ENCODE measurements at regions not wholly inside any gene's neighbourhood (a gene's known extent, or its start where the extent isn't known, plus 50 kb on each side); places are given as distances from the start of the nearest gene placed in this dataset.
"Not testable (repeated sequence)": the region's sequence is repeated elsewhere in the genome, so short reads cannot be mapped to it uniquely, and the experiment has no call there.

- DNase-seq (no peak), ATAC-seq (no peak)
- intact Hi-C loops (cut with DNase I; ENCODE audit: low total_unique reads), result no loop called here
- no peak for TF ChIP-seq POLR2A (IDR thresholded peaks at IDR 0.05)
- TF ChIP-seq CTCF (IDR thresholded peaks at IDR 0.05 in 4 of 5, conservative IDR thresholded peaks at IDR 0.05 in 1 of 5), result no peak
- Histone ChIP-seq H3K9me3 (no peaks in the 10 kb centered on the region), H3K27me3 (no peaks in the 10 kb centered on the region), H3K27ac (no peak overlapping the region), H3K4me3 (no peak overlapping the region), H3K4me1 (no peaks in the 10 kb centered on the region), H3K36me3 (no peaks in the 10 kb centered on the region)
- in situ Hi-C loops (cut with MboI; ENCODE audit: low sequenced_read_pairs in 4 of 4), result no loop called here
Measured at GRCh38 chr20:53855733-53856132, 214.7 kb downstream of the BCAS1 start.

DNA sequence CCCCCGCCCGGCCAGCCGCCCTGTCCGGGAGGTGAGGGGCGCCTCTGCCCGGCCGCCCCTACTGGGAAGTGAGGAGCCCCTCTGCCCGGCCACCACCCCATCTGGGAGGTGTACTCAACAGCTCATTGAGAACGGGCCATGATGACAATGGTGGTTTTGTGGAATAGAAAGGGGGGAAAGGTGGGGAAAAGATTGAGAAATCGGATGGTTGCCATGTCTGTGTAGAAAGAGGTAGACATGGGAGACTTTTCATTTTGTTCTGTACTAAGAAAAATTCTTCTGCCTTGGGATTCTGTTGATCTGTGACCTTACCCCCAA, 215.8 kb downstream of the BCAS1 start:
- H3K27me3 ChIP-seq; DNase-seq; ATAC-seq; intact Hi-C loops (cut with DNase I; ENCODE audit: low total_unique reads); H3K4me1 ChIP-seq; H3K9me3 ChIP-seq; H3K4me3 ChIP-seq; H3K36me3 ChIP-seq; in situ Hi-C loops (cut with MboI; ENCODE audit: low sequenced_read_pairs in 4 of 4); H3K27ac ChIP-seq: not testable (repeated sequence)

- H3K27ac ChIP-seq, result no peak overlapping the region
- DNase-seq, result no peak
- intact Hi-C loops (cut with DNase I; ENCODE audit: low total_unique reads), result no loop called here
- no peaks in the 10 kb centered on the region for H3K36me3 ChIP-seq
- no peak overlapping the region for H3K4me3 ChIP-seq
- H3K27me3 ChIP-seq, result no peaks in the 10 kb centered on the region
- H3K4me1 ChIP-seq, result no peaks in the 10 kb centered on the region
- no peak for ATAC-seq
- in situ Hi-C loops (cut with MboI; ENCODE audit: low sequenced_read_pairs in 4 of 4), result no loop called here
- no peaks in the 10 kb centered on the region for H3K9me3 ChIP-seq
- TF ChIP-seq CTCF (IDR thresholded peaks at IDR 0.05 in 4 of 5, conservative IDR thresholded peaks at IDR 0.05 in 1 of 5) (no peak), POLR2A (IDR thresholded peaks at IDR 0.05) (no peak)
Measured at GRCh38 chr20:53853111-53853713, 217.2 kb downstream of the BCAS1 start.

DNA sequence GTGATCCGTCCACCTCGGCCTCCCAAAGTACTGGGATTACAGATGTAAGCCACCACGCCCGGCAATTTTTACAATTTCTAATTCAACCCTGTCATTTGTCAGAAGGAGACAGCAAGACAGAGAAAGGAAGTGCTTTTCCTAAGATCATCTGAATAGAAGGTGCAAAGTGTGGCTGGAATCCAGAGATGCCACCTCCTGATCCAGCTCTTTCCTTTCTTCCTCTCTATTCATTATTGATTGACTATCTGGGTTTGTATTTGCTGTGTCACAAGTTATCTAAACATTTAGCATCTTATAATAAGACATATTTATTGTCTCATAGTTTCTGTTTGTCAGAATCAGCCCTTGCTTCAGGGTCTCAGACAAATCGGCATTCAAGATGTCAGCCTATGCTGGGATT, 217.7 kb downstream of the BCAS1 start:
- ATAC-seq (no peak), DNase-seq (no peak)
- TF ChIP-seq POLR2A (IDR thresholded peaks at IDR 0.05) (no peak), CTCF (IDR thresholded peaks at IDR 0.05 in 4 of 5, conservative IDR thresholded peaks at IDR 0.05 in 1 of 5) (no peak)
- Histone ChIP-seq H3K27me3 (no peaks in the 10 kb centered on the region), H3K4me3 (no peak overlapping the region), H3K36me3 (no peaks in the 10 kb centered on the region), H3K9me3 (no peaks in the 10 kb centered on the region), H3K27ac (no peak overlapping the region), H3K4me1 (no peaks in the 10 kb centered on the region)
- intact Hi-C loops (cut with DNase I; ENCODE audit: low total_unique reads) (no loop called here), in situ Hi-C loops (cut with MboI; ENCODE audit: low sequenced_read_pairs in 4 of 4) (no loop called here)

GRCh38 chr20:53852014-53852413, 218.4 kb downstream of the BCAS1 start:
- TF ChIP-seq CTCF (IDR thresholded peaks at IDR 0.05 in 4 of 5, conservative IDR thresholded peaks at IDR 0.05 in 1 of 5) (no peak), POLR2A (IDR thresholded peaks at IDR 0.05) (no peak)
- H3K9me3 ChIP-seq, result no peaks in the 10 kb centered on the region
- H3K27ac ChIP-seq, result no peak overlapping the region
- no peaks in the 10 kb centered on the region for H3K27me3 ChIP-seq
- ATAC-seq (no peak), DNase-seq (no peak)
- no peaks in the 10 kb centered on the region for H3K36me3 ChIP-seq
- H3K4me1 ChIP-seq, result no peaks in the 10 kb centered on the region
- H3K4me3 ChIP-seq, result no peak overlapping the region
- intact Hi-C loops (cut with DNase I; ENCODE audit: low total_unique reads) (no loop called here), in situ Hi-C loops (cut with MboI; ENCODE audit: low sequenced_read_pairs in 4 of 4) (no loop called here)

All from gastrocnemius medialis (tissue), 4 donors.